ENCODE measurements at regions not wholly inside any gene's neighbourhood (a gene's known extent, or its start where the extent isn't known, plus 50 kb on each side); places are given as distances from the start of the nearest gene placed in this dataset.
"Not testable (repeated sequence)": the region's sequence is repeated elsewhere in the genome, so short reads cannot be mapped to it uniquely, and the experiment has no call there.

DNA sequence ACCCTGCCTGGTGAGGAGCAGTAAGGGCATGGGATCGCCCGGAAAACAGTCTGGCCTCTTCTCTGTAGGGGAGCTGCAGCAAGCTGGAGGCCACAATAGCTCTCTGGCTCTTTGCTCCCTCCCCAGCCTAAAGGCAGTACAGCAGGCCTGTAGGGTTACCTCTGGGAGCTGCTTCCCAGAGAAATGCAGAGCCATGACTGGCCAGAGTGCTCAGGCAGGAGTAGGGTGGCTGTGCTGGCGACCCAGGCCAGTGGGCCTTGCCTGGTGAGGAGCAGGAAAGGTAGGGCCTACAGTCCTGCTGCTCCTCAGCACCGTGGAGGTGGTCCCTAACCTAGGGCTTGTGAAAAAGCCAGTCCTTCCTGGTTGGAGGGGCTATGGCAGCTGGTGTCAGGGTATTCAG, 129.9 kb upstream of the CHD6 start:
- H3K4me1 Mint-ChIP-seq: no peaks in the 10 kb centered on the region
- peaks cover 20% of the 10 kb centered on the region for H3K27me3 Mint-ChIP-seq
- DNase-seq: no peak
- ATAC-seq: no peak
- H3K9me3 Mint-ChIP-seq: no peaks in the 10 kb centered on the region
- H3K4me3 Mint-ChIP-seq: no peak overlapping the region
- H3K27ac Mint-ChIP-seq: no peak overlapping the region

DNA sequence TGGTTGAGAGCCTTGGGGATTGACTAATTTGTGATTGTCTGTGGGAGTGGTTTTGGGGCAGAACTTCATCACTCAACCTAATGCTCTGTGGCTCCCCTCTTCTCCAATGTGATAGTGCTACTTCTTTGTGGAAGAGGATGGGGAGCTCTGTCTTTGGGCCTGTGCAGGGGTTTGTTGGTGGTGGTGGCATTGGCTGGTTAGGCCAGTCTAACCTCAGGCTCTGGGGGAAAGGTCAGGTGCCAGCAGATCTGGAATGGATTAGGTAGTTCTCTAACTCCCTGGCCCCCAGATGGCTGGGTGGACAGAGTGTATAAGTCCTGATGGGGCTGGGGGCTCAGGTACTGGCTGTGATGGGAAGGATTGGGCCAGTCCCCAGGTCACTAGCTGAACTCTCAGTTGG, 129.0 kb upstream of the CHD6 start:
- Mint-ChIP-seq H3K27me3 (peaks cover 20% of the 10 kb centered on the region), H3K27ac (no peak overlapping the region), H3K4me1 (no peaks in the 10 kb centered on the region), H3K4me3 (no peak overlapping the region), H3K9me3 (no peaks in the 10 kb centered on the region)
- ATAC-seq: no peak
- DNase-seq: no peak

DNA sequence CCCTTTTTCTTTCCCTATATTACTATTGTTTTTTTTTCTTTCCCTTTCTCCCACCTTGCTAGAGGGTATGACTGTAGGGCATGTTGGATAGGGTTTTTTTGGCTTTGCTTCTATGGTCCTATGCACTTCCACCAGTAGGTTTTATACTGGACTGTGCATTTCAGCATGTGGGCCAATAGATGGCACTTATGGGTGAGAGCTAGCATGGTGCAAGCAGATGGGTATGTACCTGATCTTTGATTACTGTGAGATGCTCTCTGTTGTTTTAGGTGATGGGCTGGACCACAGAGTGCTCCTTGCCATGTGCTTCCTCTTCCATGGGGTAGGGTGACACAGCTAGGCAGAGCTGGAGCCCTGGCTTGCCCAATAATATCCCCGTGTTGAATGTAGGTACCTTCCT, 128.5 kb upstream of the CHD6 start:
- Mint-ChIP-seq H3K9me3 (no peaks in the 10 kb centered on the region), H3K27ac (no peak overlapping the region), H3K27me3 (peaks cover 20% of the 10 kb centered on the region), H3K4me3 (no peak overlapping the region), H3K4me1 (no peaks in the 10 kb centered on the region)
- DNase-seq (no peak), ATAC-seq (no peak)

DNA sequence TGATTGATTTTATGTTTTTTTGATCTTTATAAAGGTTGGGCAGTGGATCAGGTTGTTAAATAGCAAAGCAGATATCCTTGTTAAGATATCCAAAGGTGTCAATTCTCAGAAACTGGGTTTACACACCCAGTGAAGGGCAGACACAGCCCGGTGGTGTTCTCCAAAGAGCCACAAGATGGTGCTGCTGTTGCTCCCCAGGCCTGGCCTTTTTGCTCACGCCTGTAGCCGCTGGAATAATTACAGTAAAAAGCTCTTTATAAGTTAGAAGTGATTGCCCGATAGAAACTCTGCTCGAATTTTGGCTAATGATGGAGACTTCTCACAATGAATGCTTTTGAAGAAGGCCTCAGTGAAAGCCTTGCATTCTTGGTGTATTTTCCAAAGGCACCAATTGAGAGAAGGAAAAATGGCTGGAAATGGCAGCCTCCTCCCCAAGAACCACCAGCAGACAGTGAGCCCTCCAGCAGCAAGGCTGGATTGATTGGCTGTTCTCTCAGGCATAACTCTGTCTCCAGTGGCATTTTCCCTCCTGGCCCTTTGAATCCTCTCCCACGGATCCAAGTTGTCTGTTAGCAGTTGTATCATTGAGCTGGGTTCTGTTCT, 120.5 kb upstream of the CHD6 start:
- DNase-seq (peak; percentile 34 to 42), ATAC-seq (peak; percentile 74)
- Mint-ChIP-seq H3K4me3 (no peak overlapping the region), H3K9me3 (peaks cover 0 to 6% of the 10 kb centered on the region in 2 donors), H3K27me3 (no peaks in the 10 kb centered on the region), H3K4me1 (no peaks in the 10 kb centered on the region), H3K27ac (no peak overlapping the region)

DNA sequence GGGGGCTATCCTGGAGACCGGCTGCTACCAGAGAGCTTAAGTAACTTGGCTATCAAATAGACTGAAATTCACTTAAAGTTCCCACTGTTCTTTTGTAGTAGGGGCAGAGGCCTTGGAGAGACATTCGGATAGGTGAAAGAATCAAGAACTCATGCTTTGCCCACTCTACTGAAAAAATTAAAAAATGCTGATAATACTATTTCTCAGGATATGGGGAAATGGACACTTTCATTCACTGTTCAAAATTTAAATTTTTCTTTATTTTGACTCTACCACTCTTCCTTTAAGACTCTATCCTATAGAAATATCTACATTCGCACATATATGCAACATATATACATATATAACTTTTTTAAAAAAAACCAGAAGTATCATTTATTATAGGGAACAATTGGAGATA, 117.8 kb upstream of the CHD6 start:
- Mint-ChIP-seq H3K4me3 (no peak overlapping the region), H3K27ac (no peak overlapping the region), H3K4me1 (no peaks in the 10 kb centered on the region), H3K27me3 (no peaks in the 10 kb centered on the region), H3K9me3 (peaks cover 0 to 6% of the 10 kb centered on the region in 2 donors)
- ATAC-seq: no peak
- no peak for DNase-seq

DNA sequence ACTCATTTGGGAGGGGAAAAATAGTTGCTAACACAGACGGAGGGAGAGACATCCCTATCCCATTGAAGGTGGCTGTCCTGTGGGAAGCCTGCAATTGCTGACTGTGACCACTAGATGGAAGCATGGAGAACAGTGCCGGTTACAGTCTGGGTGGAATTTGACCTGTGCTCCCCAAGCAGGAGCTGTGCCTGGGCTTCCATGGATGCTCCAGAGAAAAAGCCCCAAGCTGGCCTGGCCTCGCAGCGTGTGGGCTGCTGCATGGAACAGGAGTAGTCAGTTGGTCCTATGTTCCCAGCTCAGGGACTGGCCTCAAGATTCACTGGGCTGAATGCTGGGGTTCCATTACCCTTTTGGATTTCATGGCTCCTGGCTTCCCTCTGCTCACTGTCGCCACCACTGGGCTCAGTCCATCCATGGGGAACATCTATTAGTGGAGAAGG, 116.3 kb upstream of the CHD6 start:
- Mint-ChIP-seq H3K27ac (peak overlapping the region in 1 of 2 donors; percentile 54), H3K4me1 (no peaks in the 10 kb centered on the region), H3K9me3 (peaks cover 0 to 6% of the 10 kb centered on the region in 2 donors), H3K4me3 (no peak overlapping the region), H3K27me3 (no peaks in the 10 kb centered on the region)
- DNase-seq (peak; percentile 20 to 28), ATAC-seq (peak; percentile 58)

DNA sequence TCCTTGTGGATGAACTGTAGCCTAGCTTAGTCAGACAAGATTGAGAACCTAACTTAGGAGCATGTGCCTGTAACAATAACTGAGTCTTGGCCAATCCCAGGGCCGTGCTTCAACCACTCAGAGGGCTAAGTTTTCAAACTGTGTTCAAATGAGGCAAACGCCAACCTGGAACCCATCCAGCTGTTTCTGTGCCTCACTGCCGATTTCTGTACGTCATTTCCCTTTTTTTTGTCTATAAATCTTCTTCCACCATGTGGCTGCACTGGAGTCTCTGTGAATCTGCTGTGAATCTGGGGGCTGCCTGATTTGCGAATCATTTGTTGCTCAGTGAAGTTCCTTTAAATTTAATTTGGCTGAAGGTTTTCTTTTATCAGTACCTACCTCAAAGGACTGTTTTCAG, 115.0 kb upstream of the CHD6 start:
- no peaks in the 10 kb centered on the region for H3K27me3 Mint-ChIP-seq
- H3K4me3 Mint-ChIP-seq: no peak overlapping the region
- H3K9me3 Mint-ChIP-seq: peaks cover 0 to 10% of the 10 kb centered on the region in 2 donors
- no peaks in the 10 kb centered on the region for H3K4me1 Mint-ChIP-seq
- DNase-seq (no peak), ATAC-seq (no peak)
- peak overlapping the region in 1 of 2 donors; percentile 42 for H3K27ac Mint-ChIP-seq

DNA sequence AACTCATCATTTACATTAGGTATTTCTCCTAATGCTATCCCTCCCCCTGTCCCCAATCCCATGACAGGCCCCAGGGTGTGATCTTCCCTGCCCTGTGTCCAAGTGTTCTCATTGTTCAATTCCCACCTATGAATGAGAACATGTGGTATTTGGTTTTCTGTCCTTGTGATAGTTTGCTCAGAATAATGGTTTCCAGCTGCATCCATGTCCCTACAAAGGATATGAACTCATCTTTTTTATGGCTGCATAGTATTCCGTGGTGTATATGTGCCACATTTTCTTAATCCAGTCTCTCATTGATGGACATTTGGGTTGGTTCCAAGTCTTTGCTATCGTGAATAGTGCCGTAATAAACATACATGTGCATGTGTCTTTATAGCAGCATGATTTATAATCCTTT, 113.0 kb upstream of the CHD6 start:
- H3K9me3 Mint-ChIP-seq: peaks cover 0 to 14% of the 10 kb centered on the region in 2 donors
- not testable (repeated sequence) for H3K27me3 Mint-ChIP-seq, H3K27ac Mint-ChIP-seq, H3K4me1 Mint-ChIP-seq, DNase-seq, H3K4me3 Mint-ChIP-seq, ATAC-seq

DNA sequence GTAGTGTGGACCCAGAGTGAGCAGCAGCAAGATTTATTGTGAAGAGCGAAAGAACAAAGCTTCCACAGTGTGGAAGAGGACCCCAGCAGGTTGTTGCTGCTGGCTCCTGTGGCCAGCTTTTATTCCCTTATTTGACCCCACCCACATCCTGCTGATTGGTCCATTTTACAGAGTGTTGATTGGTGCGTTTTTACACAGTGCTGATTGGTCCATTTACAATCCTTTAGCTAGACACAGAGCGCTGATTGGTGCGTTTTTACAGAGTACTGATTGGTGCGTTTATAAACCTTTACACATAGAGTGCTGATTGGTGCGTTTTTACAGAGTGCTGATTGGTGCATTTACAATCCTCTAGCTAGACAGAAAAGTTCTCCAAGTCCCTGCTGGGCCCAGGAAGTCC, 109.5 kb upstream of the CHD6 start:
- not testable (repeated sequence) for H3K4me3 Mint-ChIP-seq, H3K27ac Mint-ChIP-seq, DNase-seq, H3K27me3 Mint-ChIP-seq, H3K9me3 Mint-ChIP-seq, H3K4me1 Mint-ChIP-seq, ATAC-seq

DNA sequence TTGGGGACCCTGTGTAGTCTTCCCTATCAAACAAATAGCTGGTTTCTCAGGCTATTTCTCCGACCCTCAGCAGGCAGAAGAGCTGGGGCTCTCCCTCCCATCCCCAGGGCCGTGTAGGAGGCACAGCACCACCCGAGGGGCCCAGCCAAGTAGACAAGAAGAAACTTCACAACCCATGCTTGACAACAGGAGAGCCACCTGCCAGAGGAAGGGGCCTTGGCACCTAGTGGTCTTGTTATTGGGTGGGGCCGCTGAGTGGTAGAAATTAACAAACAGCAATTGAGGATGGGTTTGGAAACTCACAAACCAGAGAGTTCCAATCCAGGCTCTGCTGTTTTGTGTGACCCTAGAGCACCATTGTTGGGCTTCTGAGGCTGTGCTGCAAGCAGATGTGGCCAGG, 108.5 kb upstream of the CHD6 start:
- ATAC-seq: no peak

DNA sequence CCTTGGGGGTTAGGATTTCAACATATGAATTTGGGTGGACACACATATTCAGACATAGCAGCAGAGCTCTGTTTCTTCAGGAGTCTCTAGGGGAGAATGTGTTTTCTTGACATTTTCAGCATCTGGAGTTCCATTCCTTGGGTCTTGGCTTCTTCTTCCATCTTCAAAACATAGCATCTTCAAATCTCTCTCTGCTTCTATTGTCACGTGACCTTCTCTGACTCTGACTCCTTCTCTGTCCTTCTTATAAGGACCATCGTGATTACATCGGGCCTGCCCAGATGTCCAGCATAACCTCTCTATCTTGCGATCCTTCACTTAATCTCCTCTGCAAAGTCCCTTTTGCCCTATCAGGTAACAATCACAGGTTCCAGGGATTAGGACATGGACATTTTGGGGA, 101.0 kb upstream of the CHD6 start:
- no peak overlapping the region for H3K4me3 Mint-ChIP-seq
- H3K4me1 Mint-ChIP-seq: no peaks in the 10 kb centered on the region
- no peaks in the 10 kb centered on the region for H3K9me3 Mint-ChIP-seq
- ATAC-seq (no peak), DNase-seq (no peak)
- peaks cover 15% of the 10 kb centered on the region for H3K27me3 Mint-ChIP-seq
- no peak overlapping the region for H3K27ac Mint-ChIP-seq

More for the DNA sequence above, 108.5 kb upstream of the CHD6 start:
- no peaks in the 10 kb centered on the region for H3K27me3 Mint-ChIP-seq
- DNase-seq: no peak
- no peak overlapping the region for H3K27ac Mint-ChIP-seq
- H3K4me3 Mint-ChIP-seq: no peak overlapping the region
- H3K9me3 Mint-ChIP-seq: peaks cover 0 to 7% of the 10 kb centered on the region in 2 donors
- H3K4me1 Mint-ChIP-seq: no peaks in the 10 kb centered on the region

DNA sequence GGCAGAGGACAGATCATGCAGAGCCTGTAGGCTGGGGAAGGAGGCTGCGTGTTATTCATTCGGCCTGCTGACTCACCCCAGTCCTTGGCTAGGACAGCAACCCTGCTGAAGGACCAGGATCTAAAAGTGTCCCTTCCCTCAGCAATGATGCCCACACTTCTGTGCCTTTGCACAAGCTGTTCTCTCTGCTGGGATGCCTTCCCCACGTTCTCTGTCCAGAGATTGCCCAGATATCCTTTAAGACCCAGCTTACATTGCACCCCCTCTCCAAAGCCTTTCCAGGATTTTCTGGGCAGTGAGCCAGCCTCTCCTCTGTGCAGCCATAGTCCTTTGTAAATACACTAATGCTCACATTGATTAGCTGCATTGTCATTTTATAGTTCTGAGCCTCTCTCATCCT, 99.3 kb upstream of the CHD6 start:
- H3K27ac Mint-ChIP-seq: peak overlapping the region in 1 of 2 donors; percentile 61
- H3K9me3 Mint-ChIP-seq: no peaks in the 10 kb centered on the region
- ATAC-seq: no peak
- no peak overlapping the region for H3K4me3 Mint-ChIP-seq
- H3K4me1 Mint-ChIP-seq: no peaks in the 10 kb centered on the region
- DNase-seq: no peak
- H3K27me3 Mint-ChIP-seq: peaks cover 24% of the 10 kb centered on the region

DNA sequence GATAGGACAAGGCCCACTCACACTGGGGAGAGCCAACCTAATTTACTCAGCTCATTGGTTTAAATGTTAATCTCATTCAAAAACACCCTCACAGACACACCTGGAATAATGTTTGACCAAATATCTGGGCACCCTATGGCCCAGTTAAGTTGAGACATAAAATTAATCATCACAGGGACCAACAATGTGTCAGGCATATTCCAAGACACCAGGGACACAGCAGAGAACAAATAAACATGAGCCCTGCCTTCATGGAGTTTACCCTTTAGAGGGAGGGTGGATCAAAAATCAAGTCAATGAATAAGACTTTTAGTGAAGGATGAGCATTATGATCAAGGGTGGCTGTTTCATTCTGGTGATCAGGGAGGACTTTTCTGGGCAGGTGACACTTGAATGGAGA, 98.7 kb upstream of the CHD6 start:
- Mint-ChIP-seq H3K4me3 (no peak overlapping the region), H3K9me3 (no peaks in the 10 kb centered on the region), H3K27me3 (peaks cover 25% of the 10 kb centered on the region), H3K4me1 (no peaks in the 10 kb centered on the region), H3K27ac (no peak overlapping the region)
- DNase-seq (no peak), ATAC-seq (no peak)

DNA sequence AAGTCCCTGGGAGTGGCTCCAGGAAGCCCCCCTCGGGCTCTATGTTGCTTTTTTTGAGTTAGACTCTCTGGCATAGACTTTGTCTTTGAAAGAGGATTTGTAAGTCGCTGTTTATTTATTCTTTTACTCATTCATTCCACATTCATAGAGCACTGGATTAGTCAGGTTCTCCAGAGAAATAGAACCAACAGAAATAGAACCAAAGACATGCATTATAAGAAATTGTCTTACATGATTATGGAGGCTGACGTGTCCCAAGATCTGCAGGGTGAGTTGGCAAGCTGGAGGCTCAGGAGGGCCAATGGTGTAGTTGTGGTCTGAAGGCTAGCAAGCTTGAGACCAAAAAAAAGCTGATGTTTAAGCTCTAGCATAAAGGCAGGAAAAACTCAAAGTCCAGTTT, 98.3 kb upstream of the CHD6 start:
- H3K27ac Mint-ChIP-seq: no peak overlapping the region
- no peak overlapping the region for H3K4me3 Mint-ChIP-seq
- H3K4me1 Mint-ChIP-seq: no peaks in the 10 kb centered on the region
- no peak for ATAC-seq
- peaks cover 25% of the 10 kb centered on the region for H3K27me3 Mint-ChIP-seq
- DNase-seq: no peak
- peaks cover 0 to under 1% of the 10 kb centered on the region in 2 donors for H3K9me3 Mint-ChIP-seq

DNA sequence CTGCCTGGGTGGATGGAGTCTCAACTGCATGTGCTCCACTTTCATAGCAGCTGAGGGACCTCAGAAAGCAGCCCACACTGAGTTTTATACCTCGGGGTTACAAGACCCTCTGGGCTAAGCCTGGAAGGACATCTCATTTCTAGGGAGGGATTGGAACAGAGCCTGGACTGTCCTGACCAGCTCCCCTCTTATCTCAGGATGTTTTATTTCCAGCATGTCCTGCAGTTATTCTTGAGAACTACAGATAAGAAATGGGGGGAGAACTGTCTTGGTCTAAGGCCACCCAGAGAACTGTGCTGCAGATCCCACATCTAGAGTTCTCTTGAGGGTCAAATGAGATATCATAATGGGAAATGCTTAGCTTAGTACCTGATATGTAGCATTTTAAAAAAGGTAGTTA, 97.3 kb upstream of the CHD6 start:
- no peaks in the 10 kb centered on the region for H3K4me1 Mint-ChIP-seq
- peaks cover 25% of the 10 kb centered on the region for H3K27me3 Mint-ChIP-seq
- no peak overlapping the region for H3K4me3 Mint-ChIP-seq
- DNase-seq: no peak
- H3K27ac Mint-ChIP-seq: no peak overlapping the region
- ATAC-seq: no peak
- peaks cover 0 to 3% of the 10 kb centered on the region in 2 donors for H3K9me3 Mint-ChIP-seq

DNA sequence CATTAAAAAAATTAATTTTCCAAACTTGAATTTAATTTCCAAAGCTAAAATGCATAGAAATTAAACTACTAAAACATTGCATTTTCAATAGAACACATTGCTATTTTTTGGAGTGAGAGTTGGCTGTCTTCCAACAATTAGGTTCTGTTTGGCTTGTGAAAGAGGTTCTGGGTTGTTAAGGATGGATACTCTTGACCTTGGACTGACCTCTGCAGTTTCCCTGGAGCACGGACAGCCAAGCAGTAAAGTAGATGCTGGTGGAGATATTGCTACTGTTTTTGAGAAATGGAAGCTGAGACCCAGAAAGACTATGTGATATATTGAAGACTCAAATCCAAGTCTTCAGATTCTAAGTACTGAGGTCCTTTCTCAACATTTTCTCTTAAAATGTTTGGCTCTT, 95.9 kb upstream of the CHD6 start:
- DNase-seq (no peak), ATAC-seq (no peak)
- H3K4me3 Mint-ChIP-seq: no peak overlapping the region
- peaks cover 25% of the 10 kb centered on the region for H3K27me3 Mint-ChIP-seq
- peaks cover 0 to 3% of the 10 kb centered on the region in 2 donors for H3K9me3 Mint-ChIP-seq
- no peaks in the 10 kb centered on the region for H3K4me1 Mint-ChIP-seq
- no peak overlapping the region for H3K27ac Mint-ChIP-seq

DNA sequence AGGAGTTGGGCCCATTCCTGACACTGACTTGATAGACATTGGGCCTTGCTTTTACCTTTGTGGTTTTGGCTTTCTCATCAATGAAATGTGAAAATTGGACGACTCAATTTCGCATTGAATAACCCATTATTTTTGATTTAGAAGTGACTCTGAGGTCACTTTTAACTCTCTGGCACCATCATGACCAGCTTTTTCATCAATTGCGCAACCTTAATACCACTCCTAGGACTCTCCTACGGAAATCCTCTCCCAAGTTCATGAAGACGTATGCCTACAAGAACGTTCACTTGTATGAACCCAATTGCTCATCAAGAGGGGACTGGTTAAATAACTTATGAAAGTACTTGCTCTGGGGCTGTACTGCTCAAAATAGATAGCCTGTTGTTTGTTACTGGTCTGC, 86.7 kb upstream of the CHD6 start:
- ATAC-seq (no peak), DNase-seq (no peak)
- Mint-ChIP-seq H3K4me1 (no peaks in the 10 kb centered on the region), H3K27me3 (no peaks in the 10 kb centered on the region), H3K9me3 (no peaks in the 10 kb centered on the region), H3K27ac (no peak overlapping the region), H3K4me3 (no peak overlapping the region)
